T-cell (primary cell): ENCODE measurements at regions not wholly inside any gene's neighbourhood (a gene's known extent, or its start where the extent isn't known, plus 50 kb on each side); places are given as distances from the start of the nearest gene placed in this dataset.

Experiments used
- ATAC-seq, 4 experiments: fragments of 200-7000 bp in 3 of 4; fragments of 150-1000 bp in 1 of 4; cut with Tn5 transposase; replicated peaks in 1 of 4; 1 replicate in 3 of 4; 2 replicates in 1 of 4; pipeline ENCODE4 v1.10.0; 2021; ENCODE audit warnings: moderate library complexity in 3 of 4, mild to moderate bottlenecking in 2 of 4, moderate number of reproducible peaks in 1 of 4
- CTCF ChIA-PET, 2 donors: fragments of 300-600 bp; sonication (Branson Sonifier 250); formaldehyde crosslinking; loops; one replicate each; lab custom pipeline; 2022; ENCODE audit warnings: antibody characterized with exemption in 2 of 2; lab: Charles Lee
- POLR2A ChIA-PET, 2 donors: fragments of 300-600 bp; sonication (Branson Sonifier 250); formaldehyde crosslinking; loops; one replicate each; lab custom pipeline; 2022; ENCODE audit warnings: antibody characterized with exemption in 2 of 2; lab: Charles Lee
- DNase-seq, 35 experiments: peaks; one replicate each; pipeline versions ENCODE4 v3.0.0 to v3.0.0-alpha.2; 2013 to 2023
- H3K27ac ChIP-seq: one replicate; pipeline ENCODE4 v1.5.1; 2013; ENCODE audit warnings: low read length
- H3K27me3 ChIP-seq, 2 experiments: replicated peaks in 1 of 2; 1 replicate in 1 of 2; 2 replicates in 1 of 2; pipeline versions ENCODE4 v1.6.1 to v1.7.0; 2013; ENCODE audit warnings: low read length in 1 of 2, mixed read lengths in 1 of 2; ENCODE audit not compliant: control insufficient read depth in 2 of 2, insufficient read depth in 2 of 2; ENCODE audit errors: extremely low read depth in 1 of 2
- H3K36me3 ChIP-seq, 2 donors: 1 replicate in 1 of 2; 2 replicates in 1 of 2; pipeline versions ENCODE4 v1.6.1 to v1.7.0; 2013; ENCODE audit warnings: low read length in 1 of 2; ENCODE audit not compliant: control insufficient read depth in 2 of 2, insufficient read depth in 1 of 2; ENCODE audit errors: extremely low read depth in 1 of 2
- H3K4me1 ChIP-seq, 2 experiments: 1 replicate in 1 of 2; 2 replicates in 1 of 2; pipeline versions ENCODE4 v1.6.1 to v1.7.0; 2013; ENCODE audit warnings: low read length in 2 of 2, mixed read lengths in 1 of 2; ENCODE audit not compliant: insufficient read depth in 2 of 2, control insufficient read depth in 1 of 2; ENCODE audit errors: extremely low read depth in 1 of 2
- H3K4me3 ChIP-seq, 2 donors: 1 replicate in 1 of 2; 2 replicates in 1 of 2; pipeline versions ENCODE4 v1.5.1 to v1.7.0; 2013; ENCODE audit warnings: mild to moderate bottlenecking in 2 of 2, low read length in 1 of 2, moderate library complexity in 1 of 2; ENCODE audit not compliant: control insufficient read depth in 1 of 2; ENCODE audit errors: extremely low read depth in 1 of 2
- H3K9me3 ChIP-seq: 2 replicates; pipeline ENCODE4 v1.7.0; 2013
- H3K27ac Mint-ChIP-seq, 2 donors: one replicate each; pipeline ENCODE4 v1.8.0; 2020 to 2021; ENCODE audit warnings: mild to moderate bottlenecking in 2 of 2, mixed read lengths in 2 of 2
- H3K27me3 Mint-ChIP-seq, 2 donors: one replicate each; pipeline ENCODE4 v1.8.0; 2021 to 2022; ENCODE audit warnings: mixed read lengths in 2 of 2
- H3K36me3 Mint-ChIP-seq: one replicate; pipeline ENCODE4 v1.8.0; 2021; ENCODE audit warnings: mixed read lengths
- H3K4me1 Mint-ChIP-seq, 3 donors: one replicate each; pipeline ENCODE4 v1.8.0; 2020 to 2022; ENCODE audit warnings: mixed read lengths in 3 of 3, mild to moderate bottlenecking in 1 of 3
- H3K4me3 Mint-ChIP-seq, 3 donors: one replicate each; pipeline ENCODE4 v1.8.0; 2020 to 2022; ENCODE audit warnings: mild to moderate bottlenecking in 3 of 3, mixed read lengths in 3 of 3, moderate library complexity in 3 of 3
- H3K9me3 Mint-ChIP-seq, 3 donors: one replicate each; pipeline ENCODE4 v1.8.0; 2020 to 2022; ENCODE audit warnings: mixed read lengths in 3 of 3
- WGBS: methylation state at CpG from one replicate; pipeline ENCODE4 v1.1.5; 2013; ENCODE audit warnings: missing lambda C conversion rate; ENCODE audit not compliant: insufficient coverage; 5-methylcytosine and 5-hydroxymethylcytosine counted together

GRCh38 chr20:48302844-48303542 lies 517.7 kb upstream of the SULF2 start:
- H3K4me1 ChIP-seq: no peaks in the 10 kb centered on the region
- no peak overlapping the region for H3K27ac ChIP-seq
- H3K27me3 Mint-ChIP-seq: peaks cover 16 to 20% of the 10 kb centered on the region in 2 donors
- CTCF ChIA-PET: no interaction called here
- ATAC-seq: no peak
- H3K36me3 ChIP-seq: no peaks in the 10 kb centered on the region
- H3K4me1 Mint-ChIP-seq: no peaks in the 10 kb centered on the region
- WGBS: 88% methylated on average over 1 of the region's 4 CpGs
- H3K27ac Mint-ChIP-seq: no peak overlapping the region
- H3K4me3 ChIP-seq: no peak overlapping the region
- POLR2A ChIA-PET: no interaction called here
- no peak for DNase-seq
- H3K36me3 Mint-ChIP-seq: no peaks in the 10 kb centered on the region
- H3K9me3 Mint-ChIP-seq: no peaks in the 10 kb centered on the region
- H3K4me3 Mint-ChIP-seq: no peak overlapping the region
- H3K27me3 ChIP-seq: peaks cover 0 to 7% of the 10 kb centered on the region in 2 experiments
- H3K9me3 ChIP-seq: no peaks in the 10 kb centered on the region

GRCh38 chr20:48302149-48302548 lies 516.9 kb upstream of the SULF2 start:
- ATAC-seq: no peak
- no peak overlapping the region for H3K27ac Mint-ChIP-seq
- peaks cover 0 to 10% of the 10 kb centered on the region in 2 experiments for H3K27me3 ChIP-seq

GRCh38 chr20:48301189-48301588 lies 515.9 kb upstream of the SULF2 start:
- Mint-ChIP-seq H3K4me3 (no peak overlapping the region), H3K27ac (no peak overlapping the region), H3K36me3 (no peaks in the 10 kb centered on the region), H3K4me1 (no peaks in the 10 kb centered on the region), H3K27me3 (peaks cover 16 to 22% of the 10 kb centered on the region in 2 donors), H3K9me3 (no peaks in the 10 kb centered on the region)
- no peaks in the 10 kb centered on the region for H3K4me1 ChIP-seq
- no peaks in the 10 kb centered on the region for H3K36me3 ChIP-seq
- ChIA-PET POLR2A (no interaction called here), CTCF (no interaction called here)
- peaks cover 0 to 17% of the 10 kb centered on the region in 2 experiments for H3K27me3 ChIP-seq
- H3K4me3 ChIP-seq: no peak overlapping the region
- H3K27ac ChIP-seq: no peak overlapping the region
- ATAC-seq (no peak), DNase-seq (no peak)
- H3K9me3 ChIP-seq: no peaks in the 10 kb centered on the region
- 100% methylated on average over 1 of the region's 3 CpGs for WGBS

More at GRCh38 chr20:48302149-48302548, 516.9 kb upstream of the SULF2 start:
- no peaks in the 10 kb centered on the region for H3K4me1 Mint-ChIP-seq
- Histone ChIP-seq H3K27ac (no peak overlapping the region), H3K4me1 (no peaks in the 10 kb centered on the region), H3K4me3 (no peak overlapping the region), H3K9me3 (no peaks in the 10 kb centered on the region), H3K36me3 (no peaks in the 10 kb centered on the region)
- H3K27me3 Mint-ChIP-seq: peaks cover 16 to 20% of the 10 kb centered on the region in 2 donors
- CTCF ChIA-PET: no interaction called here
- no peak overlapping the region for H3K4me3 Mint-ChIP-seq
- POLR2A ChIA-PET: no interaction called here
- H3K36me3 Mint-ChIP-seq: no peaks in the 10 kb centered on the region
- no peaks in the 10 kb centered on the region for H3K9me3 Mint-ChIP-seq
- DNase-seq: no peak

- H3K27ac ChIP-seq: no peak overlapping the region
- ATAC-seq (no peak), DNase-seq (no peak)
- ChIA-PET POLR2A (no interaction called here), CTCF (interaction anchor here in 1 of 2 donors (0.6 kb wide), 1 partner anchor 53 kb away, joined by 4 read pairs; no protein-coding TSS in a partner anchor)
- peaks cover 16 to 22% of the 10 kb centered on the region in 2 donors for H3K27me3 Mint-ChIP-seq
- H3K27ac Mint-ChIP-seq: no peak overlapping the region
- no peak overlapping the region for H3K4me3 ChIP-seq
- H3K27me3 ChIP-seq: peaks cover 0 to 19% of the 10 kb centered on the region in 2 experiments
- H3K4me1 ChIP-seq: no peaks in the 10 kb centered on the region
- no peak overlapping the region for H3K4me3 Mint-ChIP-seq
- no peaks in the 10 kb centered on the region for H3K9me3 ChIP-seq
- H3K4me1 Mint-ChIP-seq: no peaks in the 10 kb centered on the region
- WGBS: 100% methylated on average over 1 of the region's 1 CpG
- no peaks in the 10 kb centered on the region for H3K36me3 Mint-ChIP-seq
- no peaks in the 10 kb centered on the region for H3K9me3 Mint-ChIP-seq
- H3K36me3 ChIP-seq: no peaks in the 10 kb centered on the region
These were observed 515.2 kb upstream of the SULF2 start for GRCh38 chr20:48300529-48300928.

GRCh38 chr20:48298851-48299484 lies 513.7 kb upstream of the SULF2 start:
- WGBS: 100% methylated on average over 2 of the region's 7 CpGs
- no peaks in the 10 kb centered on the region for H3K36me3 ChIP-seq
- H3K36me3 Mint-ChIP-seq: no peaks in the 10 kb centered on the region
- no peak overlapping the region for H3K27ac ChIP-seq
- DNase-seq: no peak
- no peaks in the 10 kb centered on the region for H3K4me1 Mint-ChIP-seq
- H3K4me1 ChIP-seq: no peaks in the 10 kb centered on the region
- H3K27me3 ChIP-seq: peaks cover 0 to 22% of the 10 kb centered on the region in 2 experiments
- no peak overlapping the region for H3K4me3 ChIP-seq
- no peaks in the 10 kb centered on the region for H3K9me3 Mint-ChIP-seq
- peaks cover 16 to 24% of the 10 kb centered on the region in 2 donors for H3K27me3 Mint-ChIP-seq
- CTCF ChIA-PET: no interaction called here
- H3K9me3 ChIP-seq: no peaks in the 10 kb centered on the region
- ATAC-seq: no peak
- H3K4me3 Mint-ChIP-seq: no peak overlapping the region
- POLR2A ChIA-PET: no interaction called here
- H3K27ac Mint-ChIP-seq: no peak overlapping the region

- no peaks in the 10 kb centered on the region for H3K4me1 ChIP-seq
- H3K36me3 Mint-ChIP-seq: no peaks in the 10 kb centered on the region
- no peak for DNase-seq
- H3K9me3 ChIP-seq: no peaks in the 10 kb centered on the region
- H3K4me3 ChIP-seq: no peak overlapping the region
- H3K9me3 Mint-ChIP-seq: no peaks in the 10 kb centered on the region
- H3K27me3 ChIP-seq: peaks cover 0 to 22% of the 10 kb centered on the region in 2 experiments
- H3K27me3 Mint-ChIP-seq: peaks cover 19 to 25% of the 10 kb centered on the region in 2 donors
- H3K27ac Mint-ChIP-seq: no peak overlapping the region
- ATAC-seq: no peak
- ChIA-PET POLR2A (no interaction called here), CTCF (no interaction called here)
- H3K27ac ChIP-seq: no peak overlapping the region
- no peaks in the 10 kb centered on the region for H3K4me1 Mint-ChIP-seq
- no peak overlapping the region for H3K4me3 Mint-ChIP-seq
- no peaks in the 10 kb centered on the region for H3K36me3 ChIP-seq
These were observed 513.2 kb upstream of the SULF2 start for GRCh38 chr20:48298433-48298832.
